ENCODE measurements at regions not wholly inside any gene's neighbourhood (a gene's known extent, or its start where the extent isn't known, plus 50 kb on each side); places are given as distances from the start of the nearest gene placed in this dataset.

DNA sequence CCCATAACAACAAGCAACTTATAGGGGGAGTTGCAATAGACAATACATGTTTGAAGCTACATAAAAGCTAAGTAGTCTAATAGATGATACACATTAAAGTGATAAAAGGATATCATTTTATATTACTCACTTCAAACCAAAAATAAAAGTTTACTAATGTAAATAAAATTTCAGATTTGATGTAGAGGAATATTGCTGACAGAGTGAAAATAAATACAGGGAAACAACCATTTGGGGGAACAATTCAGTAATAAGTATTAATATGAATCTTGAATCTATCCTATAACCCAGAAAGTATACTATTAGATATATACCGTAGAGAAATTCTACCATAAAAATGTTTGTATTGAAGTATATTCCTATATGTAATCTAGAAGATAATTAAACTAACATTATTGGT is 1248.9 kb upstream of the EPHA6 start:
- no peak for TF ChIP-seq EP300 (IDR thresholded peaks at IDR 0.05)
- TF ChIP-seq, protein P1, sequence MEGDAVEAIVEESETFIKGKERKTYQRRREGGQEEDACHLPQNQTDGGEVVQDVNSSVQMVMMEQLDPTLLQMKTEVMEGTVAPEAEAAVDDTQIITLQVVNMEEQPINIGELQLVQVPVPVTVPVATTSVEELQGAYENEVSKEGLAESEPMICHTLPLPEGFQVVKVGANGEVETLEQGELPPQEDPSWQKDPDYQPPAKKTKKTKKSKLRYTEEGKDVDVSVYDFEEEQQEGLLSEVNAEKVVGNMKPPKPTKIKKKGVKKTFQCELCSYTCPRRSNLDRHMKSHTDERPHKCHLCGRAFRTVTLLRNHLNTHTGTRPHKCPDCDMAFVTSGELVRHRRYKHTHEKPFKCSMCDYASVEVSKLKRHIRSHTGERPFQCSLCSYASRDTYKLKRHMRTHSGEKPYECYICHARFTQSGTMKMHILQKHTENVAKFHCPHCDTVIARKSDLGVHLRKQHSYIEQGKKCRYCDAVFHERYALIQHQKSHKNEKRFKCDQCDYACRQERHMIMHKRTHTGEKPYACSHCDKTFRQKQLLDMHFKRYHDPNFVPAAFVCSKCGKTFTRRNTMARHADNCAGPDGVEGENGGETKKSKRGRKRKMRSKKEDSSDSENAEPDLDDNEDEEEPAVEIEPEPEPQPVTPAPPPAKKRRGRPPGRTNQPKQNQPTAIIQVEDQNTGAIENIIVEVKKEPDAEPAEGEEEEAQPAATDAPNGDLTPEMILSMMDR (IDR thresholded peaks at IDR 0.05) = no peak
